GM18858 (cell line): ENCODE measurements at regions not wholly inside any gene's neighbourhood (a gene's known extent, or its start where the extent isn't known, plus 50 kb on each side); places are given as distances from the start of the nearest gene placed in this dataset.
A peak's percentile ranks its signal among the peaks of the same experiment; 100 is the strongest.

Source experiments
- ATAC-seq: cut with Tn5 transposase; IDR thresholded peaks from one replicate; pipeline ENCODE4 v1.9.1; 2021; ENCODE audit not compliant: unreplicated experiment

- no peak for ATAC-seq
Measured at GRCh38 chr6:14274016-14274415, 156.4 kb downstream of the CD83 start.

DNA sequence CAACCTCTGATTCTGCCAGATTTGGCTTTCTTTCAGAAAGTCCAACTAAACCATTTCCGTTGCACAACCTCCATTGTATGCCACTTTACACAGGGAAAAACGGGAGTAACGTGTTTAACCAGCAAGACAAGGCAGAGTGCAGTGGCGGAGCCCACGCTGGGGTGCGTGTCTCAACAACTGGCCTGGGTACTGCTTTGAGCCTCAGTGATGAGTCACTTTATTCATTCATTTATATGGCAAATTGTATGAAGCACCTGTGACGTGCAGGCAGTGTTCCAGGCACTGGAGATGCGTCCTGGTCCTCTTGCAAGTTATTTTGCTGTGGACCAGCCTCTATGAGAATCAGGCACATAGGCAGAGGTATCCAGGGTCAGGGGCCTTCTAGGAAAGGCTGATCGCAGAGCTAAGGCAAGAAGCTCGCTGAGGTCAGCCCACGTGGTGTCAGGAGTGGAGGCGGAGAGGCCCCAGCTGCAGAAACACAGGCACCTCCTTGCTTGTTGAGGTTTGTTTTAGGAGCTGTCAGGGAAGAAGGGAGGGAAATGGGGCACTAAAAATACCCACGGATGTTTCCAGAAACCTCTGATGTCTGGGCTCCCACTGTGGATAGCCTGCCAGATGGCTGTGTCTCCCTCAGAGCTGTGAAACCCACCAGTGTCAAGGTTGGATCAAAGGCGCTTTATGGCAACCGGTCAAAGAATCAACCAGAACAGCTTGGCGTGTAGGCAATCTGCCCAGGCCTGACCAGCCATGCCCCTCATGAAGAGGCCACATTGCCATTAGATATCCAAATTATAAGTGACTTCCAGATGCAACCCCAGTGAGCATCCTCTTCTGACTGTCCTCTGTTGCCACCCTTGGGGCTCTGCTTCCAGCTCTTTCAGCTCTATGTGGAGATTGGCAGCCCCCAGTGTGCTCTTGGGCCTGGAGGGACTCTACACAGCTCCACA lies 157.2 kb downstream of the CD83 start:
- ATAC-seq, result no peak

DNA sequence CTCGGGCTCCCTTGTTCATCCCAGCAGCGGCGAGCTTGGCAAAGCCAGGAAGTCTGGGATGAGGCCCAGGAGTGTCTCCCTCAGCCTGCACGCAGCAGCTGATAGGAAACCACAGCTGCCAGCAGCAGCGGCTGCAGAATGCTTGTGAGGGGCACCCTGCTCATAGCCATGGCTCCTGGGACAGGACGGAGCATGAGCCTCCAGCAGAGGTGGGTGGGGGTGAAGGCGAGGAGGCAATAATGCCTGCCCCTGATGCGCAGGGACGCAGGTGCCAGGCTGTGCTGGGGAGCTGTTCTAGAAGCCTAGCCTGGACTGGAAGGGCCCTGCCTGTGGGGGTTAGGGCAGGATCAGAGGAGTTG lies 157.9 kb downstream of the CD83 start:
- ATAC-seq, result no peak

- no peak for ATAC-seq
Measured at GRCh38 chr6:14276071-14276470, 158.5 kb downstream of the CD83 start.

DNA sequence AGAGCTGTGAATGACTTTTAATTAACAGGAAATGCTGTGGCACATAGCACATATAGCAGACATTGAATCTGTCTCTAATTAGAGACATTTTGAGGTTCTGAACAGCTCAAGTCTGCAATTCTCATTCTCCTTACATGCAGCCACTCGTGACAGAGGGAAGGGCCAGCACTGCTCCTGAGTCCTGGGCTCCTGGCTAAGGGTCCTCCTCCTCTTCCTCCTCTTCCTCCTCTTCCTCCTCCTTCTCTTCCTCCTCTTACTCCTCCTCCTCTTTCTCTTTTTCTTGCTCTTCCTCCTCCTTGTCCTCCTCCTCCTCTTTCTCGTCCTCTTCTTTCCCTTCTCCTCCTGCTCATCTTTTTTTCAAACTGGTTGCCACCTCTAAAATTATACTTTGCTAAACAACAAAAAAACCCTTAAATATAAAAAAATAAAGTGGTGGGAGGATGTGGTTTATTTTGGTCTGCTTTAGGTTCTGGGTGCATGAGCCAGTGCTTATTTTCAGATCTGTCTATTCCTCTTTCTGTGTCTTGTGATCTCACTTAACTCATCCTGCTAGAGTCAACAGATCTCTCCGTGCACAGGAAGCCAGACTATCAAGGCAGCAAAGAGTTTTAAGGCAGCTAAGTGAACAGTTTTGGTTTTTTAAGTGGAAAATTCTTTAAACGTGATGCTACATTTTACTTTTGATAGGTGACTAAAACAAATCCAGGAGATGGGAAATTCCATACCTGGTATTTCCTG lies 159.3 kb downstream of the CD83 start:
- peak; percentile 96 for ATAC-seq

GRCh38 chr6:14277405-14277930 lies 159.9 kb downstream of the CD83 start:
- ATAC-seq, result no peak

DNA sequence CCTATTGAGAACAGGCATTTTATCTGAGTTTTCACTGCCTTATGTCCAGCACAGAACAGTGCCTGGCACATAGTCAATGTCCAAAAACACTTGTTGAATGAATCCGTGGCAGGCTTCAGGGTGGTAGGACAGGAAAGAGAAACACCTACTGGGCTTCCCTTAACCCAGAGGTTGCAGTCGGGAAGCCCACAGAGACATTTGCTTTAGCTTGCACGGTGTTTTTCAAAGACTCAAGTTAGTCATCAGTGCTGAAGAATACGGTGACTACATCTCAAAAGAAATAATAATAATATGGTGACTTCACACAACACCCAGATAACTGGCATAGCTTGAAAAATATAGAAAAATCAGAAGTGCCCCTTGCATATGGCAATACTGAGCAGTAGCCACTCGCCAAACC lies 160.4 kb downstream of the CD83 start:
- no peak for ATAC-seq

- no peak for ATAC-seq
Measured at GRCh38 chr6:14278446-14278845, 160.9 kb downstream of the CD83 start.

GRCh38 chr6:14280006-14280510 lies 162.5 kb downstream of the CD83 start:
- ATAC-seq, result no peak

- ATAC-seq, result no peak
Measured at GRCh38 chr6:14280766-14281293, 163.3 kb downstream of the CD83 start.

DNA sequence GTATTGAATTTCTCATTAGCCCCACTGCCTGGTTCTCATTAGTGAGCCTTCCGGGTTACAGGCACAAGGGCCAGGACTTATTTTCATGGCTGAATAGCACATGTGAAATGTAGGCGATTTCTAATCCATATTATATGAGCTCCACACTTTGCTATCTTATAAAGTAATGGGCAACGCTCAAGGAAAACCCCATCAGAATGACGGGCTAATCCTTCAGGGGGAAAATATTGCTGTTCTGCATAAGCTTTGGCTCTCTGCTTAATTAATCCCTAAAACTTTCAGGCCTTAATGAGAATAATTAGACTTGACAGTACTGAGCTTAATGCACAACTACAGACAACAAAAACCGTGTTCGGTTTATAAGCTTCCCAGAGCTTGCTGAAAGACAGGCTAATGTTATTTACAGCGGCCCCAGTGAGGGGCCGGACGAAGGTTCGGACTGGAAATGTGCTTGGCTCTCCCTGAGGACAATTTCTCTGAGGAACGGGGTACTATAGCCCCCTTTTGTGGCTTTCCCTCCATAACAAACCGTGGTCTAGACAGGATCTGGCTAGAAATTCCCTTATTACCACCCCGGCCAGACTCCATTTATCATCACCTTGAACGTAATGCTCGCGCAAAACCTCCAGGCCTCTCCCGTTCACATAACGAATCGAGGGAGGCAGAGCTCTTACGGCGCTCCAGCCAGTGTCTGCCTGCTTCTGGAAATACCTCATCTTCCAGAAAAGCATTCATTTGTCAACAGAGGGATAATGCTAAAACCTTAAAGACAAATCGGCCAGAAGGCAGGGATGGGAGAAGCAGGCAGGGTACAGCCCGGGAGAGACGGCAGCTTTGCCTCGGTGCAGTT lies 164.5 kb downstream of the CD83 start:
- ATAC-seq, result no peak

DNA sequence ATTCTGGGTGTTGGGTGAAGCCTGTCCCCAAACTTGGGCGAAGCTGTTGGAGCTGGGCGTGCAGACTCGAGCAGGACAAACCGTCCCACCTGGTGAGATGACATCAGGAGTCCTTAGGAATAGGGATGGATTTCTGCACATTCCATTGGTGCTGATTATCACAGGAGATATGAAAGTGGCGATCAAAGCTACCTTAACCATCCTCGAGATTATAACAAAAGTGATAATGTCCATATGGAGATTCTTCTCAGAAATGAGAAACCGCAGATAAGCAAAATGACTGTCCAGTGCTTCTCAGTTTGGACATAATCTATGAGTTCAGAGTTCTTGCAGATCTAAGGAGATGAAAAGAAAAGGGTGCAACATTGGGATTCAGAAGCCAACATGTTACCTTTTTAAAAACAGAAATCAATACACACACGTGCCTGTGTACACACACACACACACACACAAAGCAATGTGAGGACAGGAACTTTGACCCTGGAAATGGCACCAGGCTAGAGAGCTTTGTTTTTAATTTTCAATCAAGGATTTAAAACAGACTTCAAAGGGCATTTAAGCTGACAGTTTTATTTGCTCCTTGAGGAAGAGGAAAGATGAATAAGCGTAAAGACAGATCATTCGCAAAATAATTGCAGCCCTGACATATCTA lies 165.4 kb downstream of the CD83 start:
- ATAC-seq, result no peak

DNA sequence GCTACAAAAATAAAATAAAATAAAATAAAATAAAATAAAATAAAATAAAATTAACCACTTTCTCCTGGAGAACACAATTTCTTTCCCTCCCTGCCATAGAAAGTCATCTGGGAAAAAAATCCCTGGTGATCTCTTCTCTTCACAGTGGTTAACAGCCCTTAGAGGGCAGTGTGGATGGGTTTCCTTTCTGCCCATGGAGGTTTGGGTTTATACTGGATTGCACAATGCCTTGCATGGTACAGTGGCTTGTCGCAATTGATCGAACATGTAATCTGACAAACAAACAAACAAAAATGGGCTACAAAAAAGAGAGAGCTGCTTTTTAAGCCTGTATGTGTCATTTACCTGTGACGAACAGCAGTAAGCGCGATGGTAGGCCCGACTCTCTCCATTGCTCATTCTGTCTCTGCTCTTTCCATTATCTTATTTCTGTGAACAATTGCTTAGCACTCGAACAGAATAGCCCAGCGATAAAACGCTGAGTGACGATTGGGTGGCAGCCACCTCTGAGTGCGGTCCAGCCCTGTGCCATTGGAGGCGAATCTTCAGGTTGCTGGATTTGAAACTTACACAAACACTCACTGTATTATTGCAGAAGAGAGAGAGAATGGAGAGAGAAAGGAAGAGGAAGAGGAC lies 166.1 kb downstream of the CD83 start:
- ATAC-seq, result no peak

GRCh38 chr6:14284969-14285590 lies 167.5 kb downstream of the CD83 start:
- no peak for ATAC-seq

DNA sequence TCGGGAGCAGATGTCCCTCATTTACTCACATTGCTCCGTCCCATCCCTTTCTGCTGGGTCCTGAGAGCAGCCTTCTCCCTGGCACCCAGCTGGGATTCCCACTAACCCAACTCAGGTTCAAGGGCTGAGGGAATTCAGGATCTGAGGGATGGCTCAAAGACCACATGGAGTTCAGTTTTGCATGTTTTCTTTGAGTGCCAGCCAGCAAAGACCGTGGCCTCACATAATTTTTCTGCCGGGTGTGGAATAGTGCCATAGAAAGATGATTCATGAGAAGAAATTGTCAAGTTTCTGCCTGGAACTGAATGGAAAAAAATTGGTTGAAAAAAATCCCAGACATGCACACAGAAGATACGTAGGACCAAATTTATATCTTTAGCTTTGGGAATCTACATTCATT lies 168.6 kb downstream of the CD83 start:
- no peak for ATAC-seq

- ATAC-seq, result no peak
Measured at GRCh38 chr6:14286634-14287428, 169.3 kb downstream of the CD83 start.

DNA sequence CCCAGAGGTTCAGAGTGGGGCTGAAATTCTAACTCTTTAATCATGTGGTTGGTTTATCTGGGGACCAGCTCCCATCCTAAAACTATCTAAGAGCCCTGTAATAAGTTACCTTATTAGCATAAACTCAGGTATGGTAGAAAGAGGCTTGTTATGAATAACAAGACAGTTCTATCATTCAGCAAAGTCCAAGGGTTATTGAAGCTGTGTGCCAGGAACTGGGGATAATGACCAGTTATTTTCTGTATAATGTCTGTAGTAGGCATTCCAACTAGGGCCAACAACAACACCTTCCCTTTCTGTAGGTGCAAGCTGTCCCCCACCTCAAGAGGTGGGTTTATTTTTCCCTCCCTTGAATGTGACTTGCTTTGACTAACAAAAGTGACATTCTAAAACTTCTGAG lies 170.1 kb downstream of the CD83 start:
- no peak for ATAC-seq

GRCh38 chr6:14288910-14289309 lies 171.3 kb downstream of the CD83 start:
- ATAC-seq, result no peak
